Stomach (tissue), 8 donors: ENCODE measurements at regions not wholly inside any gene's neighbourhood (a gene's known extent, or its start where the extent isn't known, plus 50 kb on each side); places are given as distances from the start of the nearest gene placed in this dataset.

Source experiments
- DNase-seq, 2 donors: peaks; one replicate each; pipeline versions ENCODE4 v3.0.0 to v3.0.0-alpha.2; 2013 to 2019
- H3K27ac ChIP-seq, 5 donors: fragments of 200-600 bp in 4 of 5; sonication (generic) in 4 of 5; one replicate each; pipeline ENCODE4 v1.5.1; 2013 to 2019; ENCODE audit warnings: mild to moderate bottlenecking in 1 of 5, moderate library complexity in 1 of 5
- H3K27me3 ChIP-seq, 3 donors: fragments of 200-600 bp; sonication (generic); one replicate each; pipeline ENCODE4 v1.5.1; 2017 to 2019; ENCODE audit warnings: mixed run types in 1 of 3
- H3K36me3 ChIP-seq, 4 donors: fragments of 200-600 bp; sonication (generic); 1 replicate in 3 of 4; 2 replicates in 1 of 4; pipeline ENCODE4 v1.5.1; 2016 to 2019
- H3K4me1 ChIP-seq, 4 donors: fragments of 200-600 bp; sonication (generic); one replicate each; pipeline ENCODE4 v1.5.1; 2016 to 2019
- H3K4me3 ChIP-seq, 4 donors: fragments of 200-600 bp; sonication (generic) in 3 of 4; one replicate each; pipeline ENCODE4 v1.5.1; 2016 to 2019; ENCODE audit warnings: mild to moderate bottlenecking in 1 of 4
- H3K9me3 ChIP-seq, 4 donors: fragments of 200-600 bp; sonication (generic); one replicate each; pipeline ENCODE4 v1.5.1; 2016 to 2019
- EP300 ChIP-seq: sonication (generic); formaldehyde crosslinking; IDR thresholded peaks from one replicate; pipeline ENCODE4 v1.6.1; 2017; ENCODE audit warnings: antibody characterized with exemption
- POLR2A ChIP-seq, 4 donors: fragments of 450-650 bp; IDR thresholded peaks; one replicate each; pipeline ENCODE4 v1.6.1; 2016; ENCODE audit warnings: antibody characterized with exemption in 4 of 4, control low read depth in 2 of 4, mild to moderate bottlenecking in 1 of 4, moderate library complexity in 1 of 4
- POLR2AphosphoS5 ChIP-seq, 3 donors: sonication (generic); formaldehyde crosslinking; IDR thresholded peaks; one replicate each; pipeline ENCODE4 v1.6.1; 2016; ENCODE audit warnings: antibody characterized with exemption in 3 of 3
- WGBS, 5 donors: extraction: QIAGEN DNeasy Blood & Tissue Kit in 3 of 5; methylation state at CpG; one replicate each; pipeline versions ENCODE4 v1.1.5 to v1.1.7; 2013 to 2018; 5-methylcytosine and 5-hydroxymethylcytosine counted together
- intact Hi-C: fragments of 100-400 bp; cut with DNase I; formaldehyde crosslinking; loops from one replicate; pipeline ENCODE4 v1.15.1; 2023; ENCODE audit warnings: low total_unique reads
- TF ChIP-seq, protein P1 (sequence below), 7 experiments: fragments of 450-650 bp in 4 of 7; fragments of 200-600 bp in 3 of 7; sonication (generic) in 3 of 7; IDR thresholded peaks; one replicate each; pipeline ENCODE4 v1.5.1; 2016 to 2019; ENCODE audit warnings: antibody characterized with exemption in 7 of 7, control low read depth in 2 of 7, mild to moderate bottlenecking in 1 of 7
- donor health status: healthy with polysubstance abuse.
- donor health status: Bipolar disorder and iron deficiency.
- donor health status: healthy.

DNA sequence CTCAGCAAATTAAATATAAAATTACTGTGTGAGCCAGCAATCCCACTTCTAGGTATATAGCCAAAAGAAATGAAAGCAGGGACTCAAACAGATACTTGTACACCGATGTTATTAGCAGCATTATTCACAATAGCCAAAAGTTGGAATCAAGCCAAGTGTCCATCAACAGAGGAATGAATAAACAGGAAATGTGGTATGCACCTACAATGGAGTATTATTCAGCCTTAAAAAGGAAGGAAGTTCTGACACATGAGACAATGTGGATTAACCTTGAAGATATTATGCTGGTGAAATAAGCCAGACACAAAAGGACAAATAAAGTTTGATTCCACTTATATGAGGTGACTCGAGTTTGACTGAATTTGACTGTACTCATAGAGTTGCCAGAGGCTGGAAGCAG lies 108.3 kb upstream of the DUSP21 start:
- H3K27ac ChIP-seq, result no peak overlapping the region
- H3K9me3 ChIP-seq, result no peaks in the 10 kb centered on the region
- H3K4me1 ChIP-seq, result no peaks in the 10 kb centered on the region
- DNase-seq, result no peak
- H3K27me3 ChIP-seq, result no peaks in the 10 kb centered on the region
- H3K36me3 ChIP-seq, result no peaks in the 10 kb centered on the region
- no peak for TF ChIP-seq EP300
- TF ChIP-seq, protein P1, sequence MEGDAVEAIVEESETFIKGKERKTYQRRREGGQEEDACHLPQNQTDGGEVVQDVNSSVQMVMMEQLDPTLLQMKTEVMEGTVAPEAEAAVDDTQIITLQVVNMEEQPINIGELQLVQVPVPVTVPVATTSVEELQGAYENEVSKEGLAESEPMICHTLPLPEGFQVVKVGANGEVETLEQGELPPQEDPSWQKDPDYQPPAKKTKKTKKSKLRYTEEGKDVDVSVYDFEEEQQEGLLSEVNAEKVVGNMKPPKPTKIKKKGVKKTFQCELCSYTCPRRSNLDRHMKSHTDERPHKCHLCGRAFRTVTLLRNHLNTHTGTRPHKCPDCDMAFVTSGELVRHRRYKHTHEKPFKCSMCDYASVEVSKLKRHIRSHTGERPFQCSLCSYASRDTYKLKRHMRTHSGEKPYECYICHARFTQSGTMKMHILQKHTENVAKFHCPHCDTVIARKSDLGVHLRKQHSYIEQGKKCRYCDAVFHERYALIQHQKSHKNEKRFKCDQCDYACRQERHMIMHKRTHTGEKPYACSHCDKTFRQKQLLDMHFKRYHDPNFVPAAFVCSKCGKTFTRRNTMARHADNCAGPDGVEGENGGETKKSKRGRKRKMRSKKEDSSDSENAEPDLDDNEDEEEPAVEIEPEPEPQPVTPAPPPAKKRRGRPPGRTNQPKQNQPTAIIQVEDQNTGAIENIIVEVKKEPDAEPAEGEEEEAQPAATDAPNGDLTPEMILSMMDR (IDR thresholded peaks at IDR 0.05), result no peak
- TF ChIP-seq POLR2AphosphoS5 (IDR thresholded peaks at IDR 0.05), result no peak
- no peak for TF ChIP-seq POLR2A (IDR thresholded peaks at IDR 0.05)
- WGBS, 5 donors, result 71 to 79% (median 76%) methylated on average over 2 of the region's 2 CpGs
- intact Hi-C loops, result no loop called here
- H3K4me3 ChIP-seq, result no peak overlapping the region

DNA sequence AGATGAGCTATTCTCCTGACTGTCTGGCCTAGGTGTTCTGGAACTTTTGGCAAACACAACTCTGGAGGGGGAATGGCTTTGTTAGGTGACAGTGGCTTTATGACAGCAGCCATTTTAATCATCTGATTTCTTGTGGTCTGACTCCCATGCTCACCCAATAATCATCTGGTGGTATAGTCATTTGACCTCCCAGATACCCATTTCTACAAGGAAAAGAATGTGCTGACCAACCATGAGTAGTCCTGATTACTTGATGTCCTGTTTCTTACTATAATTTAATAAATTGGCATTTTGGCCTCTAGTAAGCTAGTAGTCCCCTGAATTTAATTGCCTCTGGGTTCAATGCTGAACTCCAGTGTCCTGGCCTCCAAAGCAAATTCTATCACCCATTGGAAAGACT lies 109.9 kb upstream of the DUSP21 start:
- intact Hi-C loops, result no loop called here
- no peaks in the 10 kb centered on the region for H3K36me3 ChIP-seq
- H3K4me1 ChIP-seq, result no peaks in the 10 kb centered on the region
- H3K27ac ChIP-seq, result no peak overlapping the region
- H3K4me3 ChIP-seq, result no peak overlapping the region
- no peaks in the 10 kb centered on the region for H3K9me3 ChIP-seq
- no peak for DNase-seq
- TF ChIP-seq POLR2AphosphoS5 (IDR thresholded peaks at IDR 0.05) (no peak), POLR2A (IDR thresholded peaks at IDR 0.05) (no peak), EP300 (no peak)
- TF ChIP-seq, protein P1 (IDR thresholded peaks at IDR 0.05), result no peak
- no peaks in the 10 kb centered on the region for H3K27me3 ChIP-seq

DNA sequence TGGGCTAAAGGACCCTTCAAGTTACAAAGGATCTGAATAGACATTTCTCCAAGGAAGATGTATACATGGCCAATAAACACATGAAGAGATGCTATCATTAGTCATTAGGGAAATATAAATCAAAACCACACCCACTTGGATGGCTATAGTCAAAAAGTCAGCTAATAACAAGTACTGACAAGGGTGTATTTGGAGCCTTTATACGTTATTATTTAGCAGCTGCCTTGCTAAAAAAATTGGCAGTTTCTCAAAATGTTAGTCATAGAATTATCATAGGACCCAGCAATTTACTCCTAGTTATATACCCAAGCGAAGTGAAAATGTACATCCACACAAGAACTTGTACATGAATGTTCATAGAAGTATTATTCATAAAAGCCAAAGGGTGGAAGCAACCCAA lies 112.7 kb upstream of the DUSP21 start:
- Histone ChIP-seq H3K27me3 (no peaks in the 10 kb centered on the region), H3K9me3 (no peaks in the 10 kb centered on the region), H3K36me3 (no peaks in the 10 kb centered on the region), H3K4me3 (no peak overlapping the region), H3K4me1 (no peaks in the 10 kb centered on the region), H3K27ac (no peak overlapping the region)
- TF ChIP-seq, protein P1 (IDR thresholded peaks at IDR 0.05), result no peak
- TF ChIP-seq EP300, result no peak
- TF ChIP-seq POLR2AphosphoS5 (IDR thresholded peaks at IDR 0.05), result no peak
- no peak for TF ChIP-seq POLR2A (IDR thresholded peaks at IDR 0.05)
- DNase-seq, result no peak
- 51 to 67% (median 54%) methylated on average over 2 of the region's 2 CpGs for WGBS, 5 donors
- intact Hi-C loops, result no loop called here

DNA sequence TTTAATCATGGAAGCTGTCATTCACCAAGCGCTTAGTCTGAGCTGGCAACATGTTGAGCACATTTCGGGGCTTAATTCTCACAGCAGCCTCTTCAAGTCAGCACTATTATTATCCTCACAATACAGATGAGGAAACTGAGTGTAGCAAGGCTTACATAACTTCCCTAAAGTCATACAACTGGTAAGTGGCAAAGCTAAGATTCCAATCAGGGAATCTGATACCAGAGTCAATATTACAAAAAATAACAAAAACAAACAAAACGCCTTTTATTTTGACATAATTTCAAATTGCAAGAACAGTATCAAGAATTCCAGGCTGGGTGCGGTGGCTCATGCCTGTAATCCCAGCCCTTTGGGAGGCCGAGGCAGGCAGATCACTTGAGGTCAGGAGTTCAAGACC lies 120.4 kb upstream of the DUSP21 start:
- TF ChIP-seq POLR2AphosphoS5 (IDR thresholded peaks at IDR 0.05), result no peak
- TF ChIP-seq EP300, result no peak
- no peak for TF ChIP-seq POLR2A (IDR thresholded peaks at IDR 0.05)
- TF ChIP-seq, protein P1 (IDR thresholded peaks at IDR 0.05), result no peak
- no peaks in the 10 kb centered on the region for H3K4me1 ChIP-seq
- no peak overlapping the region for H3K27ac ChIP-seq
- no peak for DNase-seq
- H3K36me3 ChIP-seq, result no peaks in the 10 kb centered on the region
- no peaks in the 10 kb centered on the region for H3K9me3 ChIP-seq
- intact Hi-C loops, result no loop called here
- H3K4me3 ChIP-seq, result no peak overlapping the region
- whole genome bisulfite sequencing, 5 donors, result 86 to 96% (median 91%) methylated on average over 5 of the region's 5 CpGs
- no peaks in the 10 kb centered on the region for H3K27me3 ChIP-seq
